ENCODE measurements at regions not wholly inside any gene's neighbourhood (a gene's known extent, or its start where the extent isn't known, plus 50 kb on each side); places are given as distances from the start of the nearest gene placed in this dataset.

DNA sequence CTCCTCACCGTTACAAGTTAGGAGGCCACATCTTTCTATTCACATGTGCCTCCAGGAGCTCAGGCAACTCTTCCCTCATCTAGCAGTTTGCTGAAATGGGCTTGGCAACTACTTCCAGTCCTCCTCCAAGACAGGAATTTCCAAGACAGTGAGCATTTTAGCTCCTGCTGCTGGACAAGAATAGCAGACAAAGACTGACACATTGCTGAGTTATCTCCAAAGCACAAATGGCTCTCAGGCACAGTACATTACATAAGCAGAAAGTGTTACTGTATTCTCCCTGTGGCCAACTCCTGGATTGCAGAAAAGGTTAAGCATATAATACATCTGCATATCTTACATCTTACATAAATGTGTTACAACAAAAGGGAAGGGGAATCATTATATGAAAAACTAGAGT lies 83.2 kb upstream of the POU2AF2 start:
- Histone ChIP-seq H3K27ac (no peak overlapping the region), H3K9me3 (no peaks in the 10 kb centered on the region), H3K36me3 (no peaks in the 10 kb centered on the region), H3K27me3 (no peaks in the 10 kb centered on the region), H3K4me3 (no peak overlapping the region), H3K4me1 (no peaks in the 10 kb centered on the region)
- no peak for DNase-seq (ENCODE audit: low spot score)
- TF ChIP-seq, protein P1, sequence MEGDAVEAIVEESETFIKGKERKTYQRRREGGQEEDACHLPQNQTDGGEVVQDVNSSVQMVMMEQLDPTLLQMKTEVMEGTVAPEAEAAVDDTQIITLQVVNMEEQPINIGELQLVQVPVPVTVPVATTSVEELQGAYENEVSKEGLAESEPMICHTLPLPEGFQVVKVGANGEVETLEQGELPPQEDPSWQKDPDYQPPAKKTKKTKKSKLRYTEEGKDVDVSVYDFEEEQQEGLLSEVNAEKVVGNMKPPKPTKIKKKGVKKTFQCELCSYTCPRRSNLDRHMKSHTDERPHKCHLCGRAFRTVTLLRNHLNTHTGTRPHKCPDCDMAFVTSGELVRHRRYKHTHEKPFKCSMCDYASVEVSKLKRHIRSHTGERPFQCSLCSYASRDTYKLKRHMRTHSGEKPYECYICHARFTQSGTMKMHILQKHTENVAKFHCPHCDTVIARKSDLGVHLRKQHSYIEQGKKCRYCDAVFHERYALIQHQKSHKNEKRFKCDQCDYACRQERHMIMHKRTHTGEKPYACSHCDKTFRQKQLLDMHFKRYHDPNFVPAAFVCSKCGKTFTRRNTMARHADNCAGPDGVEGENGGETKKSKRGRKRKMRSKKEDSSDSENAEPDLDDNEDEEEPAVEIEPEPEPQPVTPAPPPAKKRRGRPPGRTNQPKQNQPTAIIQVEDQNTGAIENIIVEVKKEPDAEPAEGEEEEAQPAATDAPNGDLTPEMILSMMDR (IDR thresholded peaks at IDR 0.05): no peak

DNA sequence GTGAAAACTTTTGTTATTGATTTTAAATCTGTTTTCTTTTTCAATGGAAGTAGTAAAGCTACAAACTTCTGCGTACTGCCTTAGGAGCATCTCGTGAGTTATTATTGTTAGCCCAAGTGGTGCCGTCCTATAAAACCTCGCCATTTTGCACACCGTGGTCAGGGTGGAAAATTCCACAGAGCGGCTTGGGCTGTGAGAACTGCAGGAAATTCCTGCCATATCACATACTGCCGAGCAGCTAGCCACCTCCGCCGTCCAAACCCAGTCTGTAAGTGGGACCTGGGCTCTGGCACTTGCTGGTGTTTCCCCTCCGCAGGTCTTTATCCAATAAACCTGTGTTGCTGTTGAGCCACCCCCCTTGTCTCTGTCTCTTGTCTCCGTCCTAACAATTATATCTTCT lies 88.0 kb upstream of the POU2AF2 start:
- DNase-seq (ENCODE audit: low spot score): no peak
- Histone ChIP-seq H3K27me3 (no peaks in the 10 kb centered on the region), H3K9me3 (no peaks in the 10 kb centered on the region), H3K36me3 (no peaks in the 10 kb centered on the region), H3K27ac (no peak overlapping the region), H3K4me3 (no peak overlapping the region), H3K4me1 (no peaks in the 10 kb centered on the region)
- TF ChIP-seq, protein P1 (IDR thresholded peaks at IDR 0.05): no peak

GRCh38 chr11:111155021-111155420 lies 90.5 kb upstream of the POU2AF2 start:
- H3K4me1 ChIP-seq: no peaks in the 10 kb centered on the region
- H3K27ac ChIP-seq: no peak overlapping the region
- H3K4me3 ChIP-seq: no peak overlapping the region
- H3K9me3 ChIP-seq: no peaks in the 10 kb centered on the region
- H3K36me3 ChIP-seq: no peaks in the 10 kb centered on the region
- TF ChIP-seq, protein P1 (IDR thresholded peaks at IDR 0.05): no peak
- no peaks in the 10 kb centered on the region for H3K27me3 ChIP-seq
- no peak for DNase-seq (ENCODE audit: low spot score)

- no peak overlapping the region for H3K4me3 ChIP-seq
- H3K27me3 ChIP-seq: no peaks in the 10 kb centered on the region
- H3K9me3 ChIP-seq: no peaks in the 10 kb centered on the region
- no peak for DNase-seq (ENCODE audit: low spot score)
- no peak overlapping the region for H3K27ac ChIP-seq
- TF ChIP-seq, protein P1 (IDR thresholded peaks at IDR 0.05): no peak
- H3K4me1 ChIP-seq: no peaks in the 10 kb centered on the region
- H3K36me3 ChIP-seq: no peaks in the 10 kb centered on the region
Measured at GRCh38 chr11:111153194-111153593, 92.3 kb upstream of the POU2AF2 start.

GRCh38 chr11:111148953-111149352 lies 96.6 kb upstream of the POU2AF2 start:
- no peaks in the 10 kb centered on the region for H3K4me1 ChIP-seq
- no peak overlapping the region for H3K27ac ChIP-seq
- H3K9me3 ChIP-seq: no peaks in the 10 kb centered on the region
- no peak for DNase-seq (ENCODE audit: low spot score)
- H3K36me3 ChIP-seq: no peaks in the 10 kb centered on the region
- no peaks in the 10 kb centered on the region for H3K27me3 ChIP-seq
- TF ChIP-seq, protein P1 (IDR thresholded peaks at IDR 0.05): no peak
- no peak overlapping the region for H3K4me3 ChIP-seq

- Histone ChIP-seq H3K36me3 (no peaks in the 10 kb centered on the region), H3K9me3 (no peaks in the 10 kb centered on the region), H3K4me3 (no peak overlapping the region), H3K4me1 (no peaks in the 10 kb centered on the region), H3K27ac (no peak overlapping the region), H3K27me3 (no peaks in the 10 kb centered on the region)
- no peak for DNase-seq (ENCODE audit: low spot score)
- TF ChIP-seq, protein P1 (IDR thresholded peaks at IDR 0.05): no peak
Measured at GRCh38 chr11:111148121-111148520, 97.4 kb upstream of the POU2AF2 start.

Measured in right atrium auricular region (tissue), 2 donors.